HT-29 (cell line): ENCODE measurements at regions not wholly inside any gene's neighbourhood (a gene's known extent, or its start where the extent isn't known, plus 50 kb on each side); places are given as distances from the start of the nearest gene placed in this dataset. TPM values are rescaled to one million over a fixed set of nuclear protein-coding genes. Genes with fewer than 3 reads are reported as not detected.

Experiments used
- DNase-seq: peaks from one replicate; pipeline ENCODE4 v3.0.0-alpha.2; 2015; ENCODE audit warnings: low spot score
- small RNA-seq: library from RNA; depleted of rRNA; stranded (forward); fragments of <200 nt; gene quantifications from one replicate; pipeline ENCODE3, GENCODE V24; 2014

- no peak for DNase-seq
Measured at GRCh38 chr20:24063100-24063499, 74.5 kb upstream of the GGTLC1 start.

- no peak for DNase-seq
Measured at GRCh38 chr20:24060851-24061590, 72.4 kb upstream of the GGTLC1 start.

- no peak for DNase-seq
Measured at GRCh38 chr20:24059174-24059573, 70.6 kb upstream of the GGTLC1 start.

- no peak for DNase-seq
Measured at GRCh38 chr20:24056491-24056890, 67.9 kb upstream of the GGTLC1 start.

- no peak for DNase-seq
Measured at GRCh38 chr20:24052599-24053275, 64.2 kb upstream of the GGTLC1 start.

GRCh38 chr20:24051160-24051559 lies 62.6 kb upstream of the GGTLC1 start:
- DNase-seq: no peak

GRCh38 chr20:24050119-24050518 lies 61.5 kb upstream of the GGTLC1 start:
- DNase-seq: no peak

GRCh38 chr20:24049081-24049480 lies 60.5 kb upstream of the GGTLC1 start:
- DNase-seq: no peak

- no peak for DNase-seq
Measured at GRCh38 chr20:24048024-24048611, 59.5 kb upstream of the GGTLC1 start.

- DNase-seq: no peak
Measured at GRCh38 chr20:24046888-24047287, 58.3 kb upstream of the GGTLC1 start.

- DNase-seq: no peak
Measured at GRCh38 chr20:24045621-24046318, 57.2 kb upstream of the GGTLC1 start.

GRCh38 chr20:24043294-24043693 lies 54.7 kb upstream of the GGTLC1 start:
- DNase-seq: no peak

GRCh38 chr20:24042646-24043045 lies 54.1 kb upstream of the GGTLC1 start:
- DNase-seq: no peak

GRCh38 chr20:24040896-24041459 lies 52.4 kb upstream of the GGTLC1 start:
- no peak for DNase-seq

GRCh38 chr20:24039196-24039595 lies 50.6 kb upstream of the GGTLC1 start:
- DNase-seq: no peak

Small RNA genes in the stretch of these regions (small RNA-seq; reads per million reads assigned to genes)
- gene RNU1-23P: not detected
